Activated CD8-positive, alpha-beta memory T cell treated with anti-CD3 and anti-CD28 coated beads, Interleukin-2, amount 50 U/mL, for 1 hour (primary cell): ENCODE measurements at regions not wholly inside any gene's neighbourhood (a gene's known extent, or its start where the extent isn't known, plus 50 kb on each side); places are given as distances from the start of the nearest gene placed in this dataset.

Source experiments
- DNase-seq: peaks from one replicate; pipeline ENCODE4 v3.0.0-alpha.2; 2020; ENCODE audit errors: extremely low read depth

- no peak for DNase-seq
Measured at GRCh38 chr10:21263263-21263803, 262.1 kb downstream of the SKIDA1 start.

GRCh38 chr10:21261842-21262294 is 263.6 kb downstream of the SKIDA1 start:
- no peak for DNase-seq

- DNase-seq: no peak
Measured at GRCh38 chr10:21260506-21261149, 264.9 kb downstream of the SKIDA1 start.

DNA sequence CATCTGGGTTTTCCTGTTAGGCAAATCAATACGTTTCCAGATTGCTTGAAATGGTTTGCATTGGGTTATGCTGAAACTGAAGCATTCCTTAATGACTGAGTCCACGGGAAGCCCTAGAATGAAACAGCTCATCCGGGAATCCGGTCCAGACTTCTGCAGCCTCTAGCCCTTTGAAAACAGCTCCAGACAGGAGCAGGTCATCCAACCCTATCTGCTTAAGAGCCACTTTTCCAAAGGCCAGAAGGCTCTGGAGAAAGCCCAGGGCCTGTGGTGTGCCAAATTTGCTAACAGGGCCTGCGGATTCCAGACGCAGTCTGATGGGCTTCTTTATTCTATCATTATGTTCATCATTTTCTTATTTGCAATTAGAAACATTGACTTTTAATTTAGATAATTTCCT is 265.4 kb downstream of the SKIDA1 start:
- no peak for DNase-seq

DNA sequence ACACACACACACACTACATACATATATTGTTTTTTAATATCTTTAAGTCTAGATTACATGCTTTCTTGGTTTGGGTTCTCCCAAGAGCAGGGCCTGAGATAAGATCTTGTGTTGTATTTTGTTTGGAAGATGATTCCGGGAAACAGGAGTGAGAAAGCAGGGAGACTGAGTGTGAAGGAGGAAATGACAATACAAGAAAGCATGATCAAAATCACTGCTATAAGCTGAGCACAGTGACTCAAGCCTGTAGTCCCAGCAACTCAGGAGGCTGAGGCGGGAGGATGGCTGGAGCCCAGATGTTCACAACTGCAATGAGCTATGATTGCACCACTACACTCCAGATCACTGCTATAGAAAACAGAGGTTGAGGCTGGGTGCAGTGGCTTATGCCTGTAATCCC is 267.6 kb downstream of the SKIDA1 start:
- DNase-seq: no peak

DNA sequence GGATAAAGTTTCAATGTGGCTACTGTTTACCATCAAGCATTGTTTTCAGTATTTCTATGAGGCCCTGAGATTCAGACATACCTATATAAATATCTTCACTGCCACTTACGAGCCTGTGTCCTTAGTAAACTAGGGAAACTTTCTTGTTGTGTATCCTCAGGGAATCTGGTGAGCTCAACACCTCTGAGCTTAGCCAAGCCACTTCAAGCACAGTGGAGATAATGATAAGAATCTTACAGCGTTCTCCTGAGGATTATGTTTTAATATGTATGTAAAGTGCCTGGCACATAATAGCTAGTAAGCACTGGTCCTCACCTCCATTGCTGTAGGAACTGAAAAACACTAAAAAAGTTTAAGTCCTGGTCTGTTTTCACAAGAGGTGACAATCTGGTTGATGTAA is 268.3 kb downstream of the SKIDA1 start:
- no peak for DNase-seq

- DNase-seq: no peak
Measured at GRCh38 chr10:21249435-21249834, 276.0 kb downstream of the SKIDA1 start.

GRCh38 chr10:21247592-21247991 is 277.9 kb downstream of the SKIDA1 start:
- no peak for DNase-seq

- no peak for DNase-seq
Measured at GRCh38 chr10:21246178-21246577, 279.3 kb downstream of the SKIDA1 start.

- DNase-seq: no peak
Measured at GRCh38 chr10:21243748-21244257, 281.7 kb downstream of the SKIDA1 start.

DNA sequence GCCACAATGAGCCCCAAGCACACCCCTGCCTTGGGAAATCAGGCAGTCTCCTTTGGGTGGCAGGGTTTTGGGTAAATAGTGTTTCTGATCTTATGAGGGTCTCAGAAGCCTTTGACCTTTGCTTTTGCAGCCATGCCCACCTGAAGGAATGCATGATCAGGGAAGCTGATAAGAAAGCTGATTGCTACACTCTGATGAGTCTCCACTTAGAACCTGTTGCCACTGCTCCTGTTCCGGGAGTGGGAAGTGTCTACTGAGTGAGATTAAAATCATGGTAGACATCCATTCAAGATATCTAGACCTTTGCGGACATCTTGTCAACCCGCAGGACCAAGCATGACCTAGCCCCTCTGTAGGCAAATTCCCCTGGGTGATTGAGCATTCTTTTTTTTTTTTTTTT is 282.6 kb downstream of the SKIDA1 start:
- no peak for DNase-seq

DNA sequence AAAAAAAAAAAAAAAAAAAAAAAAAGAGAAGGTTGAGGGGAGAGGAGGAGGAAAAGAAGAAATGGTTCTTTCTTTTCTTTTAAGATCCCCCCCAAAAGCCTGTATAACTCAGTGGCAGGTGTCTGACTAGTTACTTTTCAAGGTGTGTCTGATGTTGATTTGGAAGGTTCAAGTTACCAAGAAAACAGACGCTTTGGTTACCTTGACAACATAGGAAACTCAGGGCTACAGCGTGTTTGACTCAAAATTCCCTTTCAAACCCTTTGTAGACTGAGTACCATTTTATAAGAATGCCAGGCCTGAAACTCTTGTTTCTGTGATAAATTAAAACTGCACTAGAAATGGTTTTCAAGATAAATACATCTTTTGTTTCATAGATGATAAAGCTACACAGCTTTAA is 286.8 kb downstream of the SKIDA1 start:
- DNase-seq: no peak

DNA sequence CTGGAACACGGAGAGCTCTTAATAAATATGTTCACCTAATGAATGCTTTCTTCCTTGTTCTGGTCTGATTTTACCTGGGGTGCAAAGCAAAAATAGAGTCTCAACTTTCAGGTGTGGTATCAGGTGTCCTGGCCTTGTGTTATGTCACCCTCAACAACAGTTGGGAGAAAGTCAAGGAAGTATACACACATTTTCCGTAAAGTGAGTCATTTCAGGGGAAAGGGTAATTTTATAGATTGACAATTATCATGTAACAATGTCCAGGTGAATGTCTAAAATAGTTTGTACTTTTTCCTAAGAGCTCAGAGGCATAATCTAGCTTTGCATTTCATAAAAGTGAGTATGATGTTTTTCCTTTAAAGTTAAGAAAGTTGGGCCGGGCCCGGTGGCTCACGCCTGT is 287.4 kb downstream of the SKIDA1 start:
- DNase-seq: no peak

- no peak for DNase-seq
Measured at GRCh38 chr10:21234761-21235160, 290.7 kb downstream of the SKIDA1 start.

DNA sequence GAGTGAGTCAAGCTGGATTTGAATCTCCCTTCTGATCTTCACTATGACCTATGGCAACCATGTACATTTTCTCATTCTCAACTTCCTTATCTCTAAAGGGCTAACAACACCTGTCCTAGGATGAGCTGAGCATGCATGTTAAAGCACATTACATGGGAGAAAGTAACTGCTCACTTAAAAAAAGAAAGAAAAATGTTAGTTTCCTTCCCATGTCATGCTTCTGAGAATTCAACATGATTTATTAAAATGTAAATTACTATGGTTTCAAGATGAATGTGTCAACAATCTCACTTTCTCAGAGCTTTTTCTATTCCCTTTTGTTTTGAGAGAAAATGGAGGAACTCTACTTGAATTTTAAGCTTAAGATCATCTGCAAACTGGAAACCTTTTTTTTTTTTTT is 295.3 kb downstream of the SKIDA1 start:
- DNase-seq: no peak

DNA sequence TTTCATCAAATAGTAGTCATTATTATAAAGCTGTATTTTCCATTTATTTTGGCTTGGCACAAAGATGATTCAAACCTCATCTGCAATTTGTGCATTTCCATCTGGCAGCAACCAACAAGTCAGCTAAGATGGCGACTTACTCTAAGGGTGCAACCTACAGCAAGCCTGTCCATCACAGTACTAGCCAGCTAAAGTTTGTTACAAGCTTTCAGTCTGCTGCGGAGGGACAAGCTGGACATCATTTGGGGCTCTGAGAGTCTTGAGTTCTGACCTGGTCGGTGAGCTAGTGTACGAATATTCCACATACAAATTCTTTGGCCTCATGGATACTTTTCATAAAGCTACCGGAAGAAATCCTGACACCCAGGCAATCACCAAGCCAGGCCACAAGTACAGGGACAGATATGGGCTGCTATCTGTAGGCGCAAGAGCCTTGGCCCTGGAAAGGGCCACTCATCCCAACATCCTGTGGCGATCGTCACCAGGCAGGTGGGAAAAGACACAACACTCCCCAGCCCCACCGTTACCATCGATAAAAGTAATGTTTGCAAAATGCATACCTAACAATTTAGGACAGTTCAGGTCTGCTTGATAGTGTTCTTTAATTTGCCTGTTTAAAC is 307.6 kb downstream of the SKIDA1 start:
- no peak for DNase-seq

GRCh38 chr10:21217107-21217506 is 308.4 kb downstream of the SKIDA1 start:
- no peak for DNase-seq

DNA sequence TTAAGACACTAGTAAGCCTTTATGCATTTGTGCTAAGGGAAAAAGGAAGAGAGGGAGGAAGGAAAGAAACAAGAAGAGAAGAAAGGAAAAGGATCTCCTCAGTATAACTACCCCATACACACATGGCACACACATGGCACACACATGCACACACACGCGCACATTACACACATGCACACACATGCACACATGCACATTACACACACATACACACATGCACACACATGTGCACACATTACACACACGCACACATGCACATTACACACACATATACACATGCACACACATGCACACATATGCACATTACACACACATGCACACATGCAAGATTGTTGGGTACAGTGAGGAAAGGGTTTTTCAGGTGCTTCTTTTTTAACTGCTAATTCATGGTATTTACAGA is 311.2 kb downstream of the SKIDA1 start:
- DNase-seq: no peak

DNA sequence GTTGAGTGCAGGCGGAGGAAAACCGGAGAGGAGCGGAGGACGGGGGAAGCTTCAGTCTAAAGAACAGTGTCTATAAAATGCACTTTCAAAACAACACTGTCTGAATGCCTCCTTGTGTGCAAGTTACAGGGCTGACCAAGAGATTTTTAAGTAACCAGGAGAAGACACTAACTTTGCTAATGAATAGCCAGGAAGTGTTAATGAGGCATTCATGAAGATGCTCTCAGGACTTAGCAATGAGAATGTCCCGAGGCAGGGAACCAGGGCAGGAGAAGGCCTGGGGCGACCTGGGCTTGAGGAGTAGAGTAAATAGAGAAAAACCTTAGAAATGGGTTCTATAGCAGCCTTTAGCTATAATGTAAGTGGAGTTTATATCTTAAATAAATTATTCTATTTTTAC is 312.1 kb downstream of the SKIDA1 start:
- no peak for DNase-seq

- DNase-seq: no peak
Measured at GRCh38 chr10:21212912-21213311, 312.6 kb downstream of the SKIDA1 start.

DNA sequence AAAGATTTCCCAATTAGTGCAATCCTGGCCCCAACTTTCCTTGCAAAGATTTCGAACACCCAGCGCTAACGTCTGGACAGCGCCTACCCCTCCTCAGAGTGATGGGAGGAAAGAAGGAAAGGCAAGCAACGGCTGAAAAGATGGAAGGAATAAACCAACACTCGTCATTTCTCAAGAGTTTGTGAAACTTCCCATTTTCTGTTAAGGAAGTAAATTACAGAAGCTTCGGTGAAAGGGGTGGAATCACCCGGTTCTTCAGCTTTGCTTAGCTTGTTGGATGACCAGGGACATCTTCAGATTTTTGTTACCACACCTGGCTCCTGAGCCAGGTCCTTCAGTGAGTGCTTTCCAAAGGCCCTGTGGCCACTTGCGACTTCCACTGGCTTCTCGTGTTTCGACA is 313.1 kb downstream of the SKIDA1 start:
- DNase-seq: no peak

GRCh38 chr10:21209495-21209894 is 312.4 kb upstream of the NEBL start:
- DNase-seq: no peak

- no peak for DNase-seq
Measured at GRCh38 chr10:21208666-21209316, 311.7 kb upstream of the NEBL start.
